ENCODE measurements at regions not wholly inside any gene's neighbourhood (a gene's known extent, or its start where the extent isn't known, plus 50 kb on each side); places are given as distances from the start of the nearest gene placed in this dataset.

DNA sequence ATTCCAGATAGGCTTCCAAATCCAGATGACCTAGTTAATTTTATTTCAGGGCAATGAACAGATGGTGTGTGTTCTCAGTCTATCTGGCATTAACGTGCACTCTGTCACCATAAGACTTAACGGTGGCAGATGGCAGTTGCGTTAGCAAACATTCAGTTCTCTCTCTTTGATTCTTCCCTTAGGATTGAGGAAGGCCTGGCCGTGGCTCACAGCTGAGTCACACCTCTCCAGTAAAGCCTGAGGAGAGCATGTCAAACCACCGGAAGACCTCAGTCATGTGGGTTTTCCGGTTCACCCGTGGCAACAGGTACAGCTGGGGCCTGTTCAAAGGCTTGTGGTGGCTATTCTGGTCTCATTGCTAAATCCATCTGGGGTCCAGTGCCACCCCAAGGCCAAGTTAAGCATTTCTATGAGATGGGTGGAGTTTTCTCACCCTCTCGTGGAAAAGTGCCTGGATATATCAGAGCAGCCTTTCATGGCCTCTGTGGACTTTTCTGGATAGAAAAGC is 545.1 kb upstream of the ATP2B1 start:
- Histone ChIP-seq H3K9me3 (replicated peaks; ENCODE audit: control insufficient read depth, insufficient read depth, low read length) (no peaks in the 10 kb centered on the region; the same call in 2 of the 3 replicates), H3K9ac (ENCODE audit: control insufficient read depth, insufficient read depth, low read length) (no peak overlapping the region), H3K4me3 (no peak overlapping the region), H4K20me1 (ENCODE audit: control insufficient read depth, insufficient read depth) (no peaks in the 10 kb centered on the region), H2AFZ (ENCODE audit: control insufficient read depth, low read depth, low read length) (peak overlapping the region; percentile 18), H3K27me3 (replicated peaks in 1 of 2; ENCODE audit: control insufficient read depth in 2 of 2, insufficient read depth in 2 of 2, low read length in 1 of 2) (no peaks in the 10 kb centered on the region), H3K36me3 (ENCODE audit: control insufficient read depth in 2 of 2, insufficient read depth in 2 of 2, low read length in 1 of 2) (no peaks in the 10 kb centered on the region), H3K27ac (ENCODE audit: control insufficient read depth, insufficient read depth) (no peak overlapping the region), H3K4me1 (ENCODE audit: control insufficient read depth, insufficient read depth, low read length) (peaks cover 5% of the 10 kb centered on the region; the same call in 1 of the 2 replicates), H3K4me2 (ENCODE audit: control insufficient read depth, insufficient read depth) (no peak overlapping the region; the same call in 1 of the 2 replicates), H3K79me2 (ENCODE audit: control insufficient read depth, insufficient read depth, low read length) (no peaks in the 10 kb centered on the region)
- DNase-seq (ENCODE audit: low read depth, low spot score) (peak; percentile 59), FAIRE-seq (peak; percentile 99), ATAC-seq (peak; percentile 99)
- ChIA-PET RAD21 (ENCODE audit: unreplicated experiment) (no interaction called here), POLR2A (no interaction called here), SMC1A (ENCODE audit: uncharacterized antibody, unreplicated experiment) (interaction anchor here (1.6 kb wide), 1 partner anchor 154 kb away, joined by 4 read pairs; no protein-coding TSS in a partner anchor), CTCF (interaction anchor here (0.7 to 1.7 kb wide), 4 partner anchors 9 to 710 kb away, joined by 3 to 7 read pairs (median 4); no protein-coding TSS in a partner anchor)
- no TSS peak for BruUV-seq (replicated peaks)
- intact Hi-C loops (cut with micrococcal nuclease; ENCODE audit: unreplicated experiment), result loop anchor here (1.0 to 5.0 kb wide), 3 partner anchors 151 to 710 kb away; partner anchors contain the start of gene ATP2B1
- in situ Hi-C loops (cut with MboI), result loop anchor here (10.0 kb wide), 1 partner anchor 709 kb away; no protein-coding TSS in a partner anchor
- 1% methylated on average over 8 of the region's 8 CpGs for WGBS (ENCODE audit: insufficient coverage, insufficient replicate concordance, low lambda C conversion rate, missing lambda C conversion rate)
- TF ChIP-seq CBX3 (IDR thresholded peaks at IDR 0.05; ENCODE audit: borderline replicate concordance, low read depth), result no peak
- peak; percentile 75 for TF ChIP-seq GABPA (IDR thresholded peaks at IDR 0.05; ENCODE audit: low read depth)
- TF ChIP-seq FOXK2 (IDR thresholded peaks at IDR 0.05), result no peak
- TF ChIP-seq YBX1 (IDR thresholded peaks at IDR 0.05), result no peak
- TF ChIP-seq JUND (IDR thresholded peaks at IDR 0.05; ENCODE audit: low read depth, low read length), result no peak
- TF ChIP-seq CHD2 (IDR thresholded peaks at IDR 0.05; ENCODE audit: borderline replicate concordance, low read depth, low read length), result no peak
- no peak for TF ChIP-seq SPI1 (IDR thresholded peaks at IDR 0.05; ENCODE audit: borderline replicate concordance, insufficient read depth, low read depth, low read length)
- peak in 1 of 2 experiments; percentile 70; a peak in 1 of 4 replicates for TF ChIP-seq ETV6 (conservative IDR thresholded peaks at IDR 0.05 in 1 of 2, IDR thresholded peaks at IDR 0.05 in 1 of 2; ENCODE audit: borderline replicate concordance in 1 of 2, low read depth in 1 of 2)
- TF ChIP-seq MYB (IDR thresholded peaks at IDR 0.05; ENCODE audit: borderline replicate concordance, low read depth, low read length), result no peak
- TF ChIP-seq, protein P1, sequence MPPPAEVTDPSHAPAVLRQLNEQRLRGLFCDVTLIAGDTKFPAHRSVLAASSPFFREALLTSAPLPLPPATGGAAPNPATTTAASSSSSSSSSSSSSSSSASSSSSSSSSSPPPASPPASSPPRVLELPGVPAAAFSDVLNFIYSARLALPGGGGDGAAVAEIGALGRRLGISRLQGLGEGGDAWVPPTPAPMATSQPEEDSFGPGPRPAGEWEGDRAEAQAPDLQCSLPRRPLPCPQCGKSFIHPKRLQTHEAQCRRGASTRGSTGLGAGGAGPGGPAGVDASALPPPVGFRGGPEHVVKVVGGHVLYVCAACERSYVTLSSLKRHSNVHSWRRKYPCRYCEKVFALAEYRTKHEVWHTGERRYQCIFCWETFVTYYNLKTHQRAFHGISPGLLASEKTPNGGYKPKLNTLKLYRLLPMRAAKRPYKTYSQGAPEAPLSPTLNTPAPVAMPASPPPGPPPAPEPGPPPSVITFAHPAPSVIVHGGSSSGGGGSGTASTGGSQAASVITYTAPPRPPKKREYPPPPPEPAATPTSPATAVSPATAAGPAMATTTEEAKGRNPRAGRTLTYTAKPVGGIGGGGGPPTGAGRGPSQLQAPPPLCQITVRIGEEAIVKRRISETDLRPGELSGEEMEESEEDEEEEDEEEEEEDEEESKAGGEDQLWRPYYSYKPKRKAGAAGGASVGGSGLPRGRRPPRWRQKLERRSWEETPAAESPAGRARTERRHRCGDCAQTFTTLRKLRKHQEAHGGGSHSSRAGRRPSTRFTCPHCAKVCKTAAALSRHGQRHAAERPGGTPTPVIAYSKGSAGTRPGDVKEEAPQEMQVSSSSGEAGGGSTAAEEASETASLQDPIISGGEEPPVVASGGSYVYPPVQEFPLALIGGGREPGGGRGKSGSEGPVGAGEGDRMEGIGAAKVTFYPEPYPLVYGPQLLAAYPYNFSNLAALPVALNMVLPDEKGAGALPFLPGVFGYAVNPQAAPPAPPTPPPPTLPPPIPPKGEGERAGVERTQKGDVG (CRISPR knock-in tag; IDR thresholded peaks at IDR 0.05), result no peak
- TF ChIP-seq ZNF207 (IDR thresholded peaks at IDR 0.05; ENCODE audit: borderline replicate concordance), result no peak
- TF ChIP-seq, protein P2, sequence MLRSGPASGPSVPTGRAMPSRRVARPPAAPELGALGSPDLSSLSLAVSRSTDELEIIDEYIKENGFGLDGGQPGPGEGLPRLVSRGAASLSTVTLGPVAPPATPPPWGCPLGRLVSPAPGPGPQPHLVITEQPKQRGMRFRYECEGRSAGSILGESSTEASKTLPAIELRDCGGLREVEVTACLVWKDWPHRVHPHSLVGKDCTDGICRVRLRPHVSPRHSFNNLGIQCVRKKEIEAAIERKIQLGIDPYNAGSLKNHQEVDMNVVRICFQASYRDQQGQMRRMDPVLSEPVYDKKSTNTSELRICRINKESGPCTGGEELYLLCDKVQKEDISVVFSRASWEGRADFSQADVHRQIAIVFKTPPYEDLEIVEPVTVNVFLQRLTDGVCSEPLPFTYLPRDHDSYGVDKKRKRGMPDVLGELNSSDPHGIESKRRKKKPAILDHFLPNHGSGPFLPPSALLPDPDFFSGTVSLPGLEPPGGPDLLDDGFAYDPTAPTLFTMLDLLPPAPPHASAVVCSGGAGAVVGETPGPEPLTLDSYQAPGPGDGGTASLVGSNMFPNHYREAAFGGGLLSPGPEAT (IDR thresholded peaks at IDR 0.05; ENCODE audit: low read depth), result no peak
- TF ChIP-seq, protein P3, sequence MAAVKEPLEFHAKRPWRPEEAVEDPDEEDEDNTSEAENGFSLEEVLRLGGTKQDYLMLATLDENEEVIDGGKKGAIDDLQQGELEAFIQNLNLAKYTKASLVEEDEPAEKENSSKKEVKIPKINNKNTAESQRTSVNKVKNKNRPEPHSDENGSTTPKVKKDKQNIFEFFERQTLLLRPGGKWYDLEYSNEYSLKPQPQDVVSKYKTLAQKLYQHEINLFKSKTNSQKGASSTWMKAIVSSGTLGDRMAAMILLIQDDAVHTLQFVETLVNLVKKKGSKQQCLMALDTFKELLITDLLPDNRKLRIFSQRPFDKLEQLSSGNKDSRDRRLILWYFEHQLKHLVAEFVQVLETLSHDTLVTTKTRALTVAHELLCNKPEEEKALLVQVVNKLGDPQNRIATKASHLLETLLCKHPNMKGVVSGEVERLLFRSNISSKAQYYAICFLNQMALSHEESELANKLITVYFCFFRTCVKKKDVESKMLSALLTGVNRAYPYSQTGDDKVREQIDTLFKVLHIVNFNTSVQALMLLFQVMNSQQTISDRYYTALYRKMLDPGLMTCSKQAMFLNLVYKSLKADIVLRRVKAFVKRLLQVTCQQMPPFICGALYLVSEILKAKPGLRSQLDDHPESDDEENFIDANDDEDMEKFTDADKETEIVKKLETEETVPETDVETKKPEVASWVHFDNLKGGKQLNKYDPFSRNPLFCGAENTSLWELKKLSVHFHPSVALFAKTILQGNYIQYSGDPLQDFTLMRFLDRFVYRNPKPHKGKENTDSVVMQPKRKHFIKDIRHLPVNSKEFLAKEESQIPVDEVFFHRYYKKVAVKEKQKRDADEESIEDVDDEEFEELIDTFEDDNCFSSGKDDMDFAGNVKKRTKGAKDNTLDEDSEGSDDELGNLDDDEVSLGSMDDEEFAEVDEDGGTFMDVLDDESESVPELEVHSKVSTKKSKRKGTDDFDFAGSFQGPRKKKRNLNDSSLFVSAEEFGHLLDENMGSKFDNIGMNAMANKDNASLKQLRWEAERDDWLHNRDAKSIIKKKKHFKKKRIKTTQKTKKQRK (IDR thresholded peaks at IDR 0.05; ENCODE audit: low read depth, low read length), result no peak
- TF ChIP-seq ZBED1 (IDR thresholded peaks at IDR 0.05; ENCODE audit: borderline replicate concordance), result no peak; the same call in 1 of the 2 replicates
- TF ChIP-seq RCOR1 (conservative IDR thresholded peaks at IDR 0.05; ENCODE audit: low read depth, low read length), result no peak

Measured in GM12878 (cell line).